GM10266 (cell line): ENCODE measurements at regions not wholly inside any gene's neighbourhood (a gene's known extent, or its start where the extent isn't known, plus 50 kb on each side); places are given as distances from the start of the nearest gene placed in this dataset.
"Not testable (repeated sequence)": the region's sequence is repeated elsewhere in the genome, so short reads cannot be mapped to it uniquely, and the experiment has no call there.

Source experiments
- DNase-seq: peaks from one replicate; pipeline ENCODE4 v3.0.0; 2012; ENCODE audit errors: extremely low spot score
- TF ChIP-seq, protein P1 (sequence below): IDR thresholded peaks from 2 replicates; pipeline ENCODE4 v1.5.1; 2012; ENCODE audit warnings: mild to moderate bottlenecking, low read depth; ENCODE audit not compliant: control insufficient read depth, insufficient read depth; ENCODE audit errors: missing control alignments

DNA sequence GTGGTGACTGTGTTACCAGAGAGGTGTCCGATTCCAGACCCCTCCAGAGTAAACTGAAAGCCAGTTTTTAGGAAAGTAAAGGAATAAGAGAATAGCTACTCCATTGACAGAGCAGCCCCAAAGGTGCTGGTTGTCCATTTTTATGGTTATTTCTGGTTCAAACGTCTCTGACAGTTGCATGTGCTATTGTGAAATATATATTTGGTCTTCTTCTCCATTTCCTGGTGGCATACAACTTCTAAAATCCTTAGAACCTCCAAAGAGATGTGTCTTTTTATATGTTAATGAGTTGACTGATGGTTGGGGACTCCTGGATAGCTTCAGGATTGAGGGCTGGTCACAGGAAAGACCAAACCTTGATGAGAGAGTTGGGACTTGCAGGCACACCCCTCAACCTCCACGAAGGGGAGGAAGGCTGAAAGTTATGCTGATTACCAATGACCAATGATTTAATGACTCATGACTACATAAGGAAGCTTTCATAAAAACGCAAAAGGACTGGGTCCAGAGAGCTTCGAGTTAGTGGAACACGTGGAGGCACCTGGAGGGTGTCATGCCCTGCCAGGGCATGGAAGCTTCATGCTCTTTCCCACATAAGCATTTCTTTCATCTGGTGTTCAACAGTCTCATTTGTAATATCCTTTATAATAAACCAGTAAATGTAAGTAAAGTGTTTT lies 100.7 kb downstream of the SLC16A1 start:
- TF ChIP-seq, protein P1, sequence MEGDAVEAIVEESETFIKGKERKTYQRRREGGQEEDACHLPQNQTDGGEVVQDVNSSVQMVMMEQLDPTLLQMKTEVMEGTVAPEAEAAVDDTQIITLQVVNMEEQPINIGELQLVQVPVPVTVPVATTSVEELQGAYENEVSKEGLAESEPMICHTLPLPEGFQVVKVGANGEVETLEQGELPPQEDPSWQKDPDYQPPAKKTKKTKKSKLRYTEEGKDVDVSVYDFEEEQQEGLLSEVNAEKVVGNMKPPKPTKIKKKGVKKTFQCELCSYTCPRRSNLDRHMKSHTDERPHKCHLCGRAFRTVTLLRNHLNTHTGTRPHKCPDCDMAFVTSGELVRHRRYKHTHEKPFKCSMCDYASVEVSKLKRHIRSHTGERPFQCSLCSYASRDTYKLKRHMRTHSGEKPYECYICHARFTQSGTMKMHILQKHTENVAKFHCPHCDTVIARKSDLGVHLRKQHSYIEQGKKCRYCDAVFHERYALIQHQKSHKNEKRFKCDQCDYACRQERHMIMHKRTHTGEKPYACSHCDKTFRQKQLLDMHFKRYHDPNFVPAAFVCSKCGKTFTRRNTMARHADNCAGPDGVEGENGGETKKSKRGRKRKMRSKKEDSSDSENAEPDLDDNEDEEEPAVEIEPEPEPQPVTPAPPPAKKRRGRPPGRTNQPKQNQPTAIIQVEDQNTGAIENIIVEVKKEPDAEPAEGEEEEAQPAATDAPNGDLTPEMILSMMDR: no peak
- DNase-seq: no peak

DNA sequence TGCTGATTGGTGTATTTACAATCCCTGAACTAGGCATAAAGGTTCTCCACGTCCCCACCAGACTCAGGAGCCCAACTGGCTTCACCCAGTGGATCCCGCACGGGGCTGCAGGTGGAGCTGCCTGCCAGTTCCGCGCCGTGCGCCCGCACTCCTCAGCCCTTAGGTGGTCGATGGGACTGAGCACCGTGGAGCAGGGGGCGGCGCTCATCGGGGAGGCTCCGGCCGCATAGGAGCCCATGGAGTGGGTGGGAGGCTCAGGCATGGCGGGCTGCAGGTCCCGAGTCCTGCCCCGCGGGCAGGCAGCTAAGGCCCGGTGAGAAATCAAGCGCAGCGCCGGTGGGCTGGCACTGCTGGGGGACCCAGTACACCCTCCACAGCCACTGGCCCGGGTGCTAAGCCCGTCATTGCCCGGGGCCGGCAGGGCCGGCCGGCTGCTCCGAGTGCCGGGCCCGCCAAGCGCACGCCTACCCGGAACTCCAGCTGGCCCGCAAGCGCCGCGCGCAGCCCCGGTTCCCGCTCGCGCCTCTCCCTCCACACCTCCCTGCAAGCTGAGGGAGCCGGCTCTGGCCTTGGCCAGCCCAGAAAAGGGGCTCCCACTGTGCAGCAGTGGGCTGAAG lies 101.5 kb downstream of the SLC16A1 start:
- not testable (repeated sequence) for DNase-seq

- not testable (repeated sequence) for DNase-seq
Measured at GRCh38 chr1:112853915-112854314, 102.1 kb downstream of the SLC16A1 start.

DNA sequence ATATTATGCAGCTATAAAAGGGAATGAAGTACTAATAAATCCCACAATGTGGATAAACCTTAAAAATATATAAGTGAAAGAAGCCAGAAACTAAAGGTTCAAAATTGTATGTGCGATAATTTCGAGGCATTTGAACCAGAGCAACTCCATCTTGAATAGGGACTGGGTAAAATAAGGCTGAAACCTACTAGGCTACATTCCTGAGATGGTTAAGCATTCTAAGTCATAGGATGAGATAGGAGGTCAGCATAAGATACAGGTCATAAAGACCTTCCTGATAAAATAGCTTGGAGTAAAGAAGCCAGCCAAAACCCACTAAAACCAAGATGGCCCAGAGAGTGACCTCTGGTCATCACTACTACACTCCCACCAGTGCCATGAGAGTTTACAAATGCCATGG lies 103.1 kb downstream of the SLC16A1 start:
- TF ChIP-seq, protein P1: no peak
- DNase-seq: no peak

- DNase-seq: no peak
- TF ChIP-seq, protein P1: no peak
Measured at GRCh38 chr1:112852276-112852675, 103.7 kb downstream of the SLC16A1 start.

DNA sequence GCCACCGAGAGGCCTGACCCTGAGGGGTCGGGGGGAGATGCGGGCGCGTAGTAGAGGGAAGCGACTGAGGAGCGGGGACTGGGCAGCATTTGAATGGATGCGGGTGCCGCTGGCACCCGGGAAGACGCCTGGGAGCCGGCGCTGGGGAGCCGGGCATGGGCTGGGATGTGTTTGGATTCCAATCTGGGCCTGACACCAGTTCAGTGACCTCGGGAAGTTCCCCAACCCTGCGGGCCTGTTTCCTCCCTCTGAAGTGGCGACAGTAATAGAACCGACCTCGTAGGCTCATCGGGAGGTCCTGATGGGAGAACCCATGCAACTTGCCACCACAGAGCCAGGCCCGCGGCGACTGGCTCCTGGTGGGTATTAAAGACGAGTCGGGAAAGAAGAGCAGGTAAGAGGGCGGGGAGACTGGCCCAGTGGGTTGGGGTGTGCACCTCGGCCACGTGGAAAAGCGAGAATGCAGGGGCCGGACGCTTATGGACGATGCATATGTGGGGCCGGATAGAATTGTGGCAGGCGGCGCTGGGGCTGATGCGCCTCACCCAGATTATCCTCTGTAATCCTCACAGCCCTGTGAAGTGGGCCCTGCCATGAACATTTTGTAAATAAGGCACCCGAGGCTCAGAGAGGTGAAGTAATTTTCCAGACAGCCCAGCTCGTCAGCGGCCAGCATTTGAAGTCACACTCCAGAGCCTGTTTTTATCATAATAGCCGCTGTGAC lies 105.8 kb downstream of the SLC16A1 start:
- no peak for DNase-seq

GRCh38 chr1:112849425-112850033 lies 106.5 kb downstream of the SLC16A1 start:
- TF ChIP-seq, protein P1: no peak
- no peak for DNase-seq

More for the DNA sequence above, 105.8 kb downstream of the SLC16A1 start:
- TF ChIP-seq, protein P1: no peak

GRCh38 chr1:112841825-112842224 lies 114.2 kb downstream of the SLC16A1 start:
- TF ChIP-seq, protein P1: no peak
- no peak for DNase-seq
